T-helper 2 cell treated with Interferon-gamma antibody and Interleukin-4, amounts not matched to agents 100 ng/mL and 5 ng/mL, for 36 hours (primary cell): ENCODE measurements at regions not wholly inside any gene's neighbourhood (a gene's known extent, or its start where the extent isn't known, plus 50 kb on each side); places are given as distances from the start of the nearest gene placed in this dataset.

Experiments used
- intact Hi-C: fragments of 100-400 bp; cut with micrococcal nuclease; formaldehyde crosslinking; loops from one replicate; pipeline ENCODE4 v1.15.1; 2023

DNA sequence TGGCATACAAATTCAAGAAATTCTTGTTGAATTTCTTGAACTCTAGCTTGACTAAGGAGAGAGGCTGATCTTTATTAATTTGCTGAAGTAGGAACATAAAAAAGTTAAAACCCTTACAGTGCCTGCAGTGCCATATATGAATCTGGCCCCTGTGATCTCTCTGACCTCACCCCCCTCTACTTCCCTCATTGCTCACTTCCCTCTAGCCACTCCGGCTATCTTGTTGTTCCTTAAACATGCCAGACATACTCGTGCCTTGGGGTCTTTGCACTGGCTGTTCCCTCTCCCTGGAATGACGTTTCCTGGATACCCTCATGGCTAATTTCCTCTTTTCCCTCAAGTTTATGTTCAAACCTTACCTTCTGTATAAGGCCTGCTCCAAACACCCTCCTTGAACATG, 246.3 kb upstream of the SIX2 start:
- intact Hi-C loops, result no loop called here

GRCh38 chr2:45254025-45254424, 244.8 kb upstream of the SIX2 start:
- intact Hi-C loops, result no loop called here

GRCh38 chr2:45253151-45253550, 243.9 kb upstream of the SIX2 start:
- intact Hi-C loops, result no loop called here

DNA sequence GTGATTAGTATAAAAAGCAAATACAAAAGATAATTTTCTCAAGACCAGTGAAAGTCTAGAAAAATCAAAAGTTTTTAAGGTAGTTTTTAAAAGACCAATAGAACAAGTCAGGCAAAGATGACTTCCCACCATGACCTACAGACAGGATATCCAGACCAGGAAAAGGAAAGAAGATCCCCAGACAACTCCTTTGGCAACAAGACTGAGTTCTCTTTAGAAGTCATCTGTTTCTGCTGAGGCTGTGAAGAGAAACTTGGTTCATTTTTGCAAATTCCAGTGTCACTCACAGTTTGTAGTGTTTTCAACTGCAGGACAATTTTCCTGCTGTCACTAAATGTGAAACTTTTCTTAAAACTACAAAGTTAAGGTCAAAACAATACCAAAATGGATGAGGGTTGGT, 240.9 kb upstream of the SIX2 start:
- intact Hi-C loops, result no loop called here

DNA sequence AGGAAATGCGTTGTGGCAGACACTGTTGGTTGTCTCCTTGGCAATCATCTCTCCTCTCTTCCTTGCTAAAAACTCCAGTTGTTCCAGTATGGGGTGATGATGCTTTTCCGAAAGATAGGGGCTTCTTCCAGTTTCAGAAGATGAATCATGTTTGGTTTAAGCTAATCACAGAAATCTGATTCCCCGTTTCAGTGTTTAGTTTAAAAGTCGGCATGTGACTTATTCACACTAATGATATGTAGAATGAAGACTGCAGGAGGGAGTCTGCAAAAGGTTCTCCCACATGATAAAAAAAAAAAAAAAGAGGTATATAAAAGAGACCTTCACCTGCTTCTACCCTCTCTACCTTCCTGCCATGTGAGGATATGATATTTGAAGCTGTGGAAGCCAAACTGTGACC, 239.0 kb upstream of the SIX2 start:
- intact Hi-C loops, result no loop called here

GRCh38 chr2:45244928-45245327, 235.7 kb upstream of the SIX2 start:
- intact Hi-C loops, result no loop called here

DNA sequence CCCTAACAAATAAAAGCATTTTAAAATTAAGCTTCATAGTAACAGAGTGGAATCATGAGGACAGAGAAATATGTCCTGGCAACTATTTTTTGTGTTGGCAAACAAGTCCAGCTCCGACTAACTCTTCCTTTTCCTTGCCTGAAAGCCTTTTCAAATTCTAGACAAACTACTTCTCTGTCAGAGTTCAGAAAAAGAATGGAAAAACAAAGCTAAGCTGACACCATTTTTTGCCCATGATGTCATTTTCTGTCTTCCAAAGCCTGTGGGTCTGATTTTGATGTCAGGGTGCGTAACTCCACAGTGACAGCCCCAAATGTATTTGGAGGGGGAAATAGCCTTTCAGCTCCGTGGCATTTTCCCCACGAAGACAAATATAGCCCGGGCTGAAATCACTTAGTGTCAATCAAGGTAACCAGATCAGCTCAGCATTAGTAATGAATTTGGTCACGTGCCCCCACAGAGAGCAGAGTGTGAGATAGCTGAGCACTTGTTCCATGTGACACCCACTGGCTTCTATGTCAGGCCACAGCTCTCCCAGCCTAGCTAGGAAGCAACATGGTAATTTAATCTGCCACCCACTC, 233.0 kb upstream of the SIX2 start:
- intact Hi-C loops, result no loop called here

DNA sequence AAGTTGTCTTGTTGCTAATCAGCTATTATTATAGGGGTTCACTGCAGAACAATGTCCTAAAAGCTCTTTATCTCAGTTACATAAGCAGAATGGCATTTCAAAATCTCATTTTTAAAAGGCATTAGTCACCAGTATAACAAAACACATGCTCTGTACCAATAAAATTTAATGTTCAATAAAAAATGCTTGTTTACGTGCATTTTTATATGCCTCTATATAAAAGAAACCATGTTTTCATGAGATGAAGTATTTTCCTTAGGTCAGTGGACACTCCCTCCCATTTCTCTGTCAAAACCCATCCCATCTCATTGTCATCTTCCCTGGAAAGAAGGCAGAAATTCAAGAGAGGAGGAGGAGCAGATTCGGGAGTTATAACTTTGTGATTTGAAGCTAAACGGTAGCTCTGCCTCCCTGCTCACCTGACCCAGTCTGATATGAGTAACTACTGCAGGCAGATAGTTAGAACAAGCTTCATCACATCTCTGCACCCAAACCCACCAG, 231.9 kb upstream of the SIX2 start:
- intact Hi-C loops, result no loop called here

DNA sequence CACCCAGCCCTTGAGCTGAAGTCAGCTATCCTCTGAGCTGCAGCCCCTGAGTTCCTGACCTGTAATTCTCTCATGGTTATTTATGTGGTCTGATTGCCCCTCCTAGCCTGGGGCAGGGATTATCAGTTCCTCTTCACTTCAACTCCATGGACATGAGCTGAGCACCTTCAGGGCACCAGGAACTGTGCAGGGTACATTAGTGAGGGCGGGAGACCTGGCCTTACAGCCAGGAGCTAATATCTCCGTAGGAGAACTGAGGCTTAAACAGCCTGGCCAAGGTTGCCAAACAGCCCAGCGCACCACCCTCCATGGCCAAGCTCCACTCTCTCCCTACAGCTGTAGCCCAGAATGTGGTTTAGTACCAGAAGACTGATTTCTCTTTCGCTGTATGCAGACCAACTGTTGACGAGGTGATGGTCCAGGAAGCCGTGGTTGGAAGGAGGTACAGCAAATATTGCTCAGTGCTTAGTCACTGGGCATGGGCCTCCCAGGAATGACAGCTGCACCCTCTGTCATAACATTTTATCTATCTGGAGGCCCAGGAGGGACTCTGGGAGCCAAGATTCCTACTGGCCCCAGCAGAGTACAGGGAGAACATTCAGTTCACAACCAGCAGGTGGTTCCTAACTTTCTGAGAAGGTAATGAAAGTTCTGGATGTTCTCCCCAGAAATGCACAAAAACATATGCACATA, 228.7 kb upstream of the SIX2 start:
- intact Hi-C loops, result no loop called here

DNA sequence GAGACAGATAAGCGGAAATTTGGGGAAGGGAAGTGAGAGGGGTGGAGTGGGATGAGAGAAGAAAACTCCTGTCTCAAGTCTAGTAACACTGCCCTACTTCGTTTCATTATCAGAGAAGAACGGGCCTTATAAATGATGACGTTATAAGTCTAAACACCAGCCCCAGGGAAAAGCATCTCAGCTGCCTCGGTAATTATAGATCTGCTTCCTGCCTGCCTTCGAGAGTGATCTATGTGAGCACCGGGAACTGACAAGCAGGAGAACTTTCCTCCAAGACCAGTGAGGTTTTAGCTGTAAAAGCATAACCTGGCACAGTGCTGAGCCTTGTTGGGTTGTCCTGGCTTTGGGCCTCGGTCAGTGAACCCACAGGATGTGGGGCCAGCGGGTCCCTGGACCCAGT, 227.9 kb upstream of the SIX2 start:
- intact Hi-C loops, result no loop called here

DNA sequence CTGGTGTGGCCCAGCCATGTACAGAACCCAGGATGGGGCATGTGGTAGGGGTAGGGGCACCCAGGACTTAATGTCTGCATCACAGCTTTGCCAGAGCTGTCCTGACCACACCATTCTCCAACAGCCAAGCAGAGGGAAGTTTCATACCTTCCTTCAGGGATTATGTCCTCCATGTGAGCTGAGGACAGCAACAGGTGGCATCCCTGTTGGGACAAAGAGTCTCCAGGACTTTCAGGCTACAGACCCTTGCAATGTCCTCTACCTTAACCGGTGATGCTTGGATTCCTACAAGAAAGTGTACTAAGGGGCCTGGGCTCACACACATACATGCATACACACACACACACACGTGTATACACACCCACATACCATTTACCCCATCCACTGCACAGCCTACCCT, 227.0 kb upstream of the SIX2 start:
- intact Hi-C loops, result no loop called here

GRCh38 chr2:45233301-45233700, 224.0 kb upstream of the SIX2 start:
- intact Hi-C loops, result no loop called here

DNA sequence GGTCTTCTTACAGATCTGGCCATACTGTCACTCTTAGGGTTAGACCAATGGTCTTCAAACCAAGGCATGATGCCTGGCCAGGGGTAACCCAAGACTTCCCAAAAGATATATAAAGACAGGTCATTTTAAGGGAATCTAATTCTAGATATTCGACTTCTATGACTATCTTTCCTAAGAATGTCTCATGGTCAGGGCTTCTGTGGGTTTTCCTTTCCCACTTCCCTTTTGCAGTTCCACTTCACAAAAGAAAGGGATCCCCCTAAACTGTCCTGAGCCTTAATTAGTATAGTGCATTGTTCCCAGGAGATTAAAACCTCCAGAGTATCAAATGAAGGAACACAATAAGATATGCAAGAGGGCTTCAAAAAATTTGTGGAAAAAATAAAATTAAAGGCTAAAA, 223.6 kb upstream of the SIX2 start:
- intact Hi-C loops, result no loop called here

DNA sequence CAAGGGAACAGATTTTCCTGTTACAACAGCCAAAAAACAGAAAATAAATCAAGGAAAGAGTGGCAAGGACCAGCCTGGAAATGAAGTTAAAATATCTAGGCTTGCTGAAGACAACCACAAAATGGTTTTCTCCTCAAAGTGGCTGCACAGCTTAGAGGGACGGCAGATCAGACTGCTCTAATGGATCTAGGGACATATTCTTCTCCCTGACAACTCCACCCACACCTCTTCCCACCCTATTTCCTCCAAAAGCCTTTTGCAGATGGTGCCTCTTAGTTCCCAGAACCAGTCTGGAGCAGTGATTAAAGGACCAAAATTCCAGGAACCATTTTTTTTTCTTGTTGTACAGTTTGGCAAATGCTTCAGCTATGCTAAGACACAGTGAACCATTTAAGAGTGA, 220.2 kb upstream of the SIX2 start:
- intact Hi-C loops, result no loop called here

- intact Hi-C loops, result no loop called here
Observed at GRCh38 chr2:45227347-45227746, 218.1 kb upstream of the SIX2 start.

DNA sequence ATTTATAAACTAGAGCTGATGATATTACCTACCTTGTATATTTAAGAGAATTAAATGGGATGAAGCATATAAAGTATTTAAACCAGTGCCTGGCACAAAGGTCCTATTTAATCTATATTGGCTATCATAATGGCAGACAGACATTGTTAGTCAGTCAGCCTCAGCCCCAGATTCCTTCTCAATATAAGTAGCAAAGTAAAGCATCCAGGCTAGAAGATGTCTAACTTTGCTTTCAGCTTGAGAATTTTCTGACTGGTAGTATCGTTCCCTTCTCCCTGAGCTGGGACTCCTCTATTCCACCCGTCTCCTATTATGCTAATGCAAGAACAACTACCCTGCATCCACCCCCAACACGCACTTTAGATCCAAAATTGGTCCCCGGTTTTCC, 215.7 kb upstream of the SIX2 start:
- intact Hi-C loops, result no loop called here

DNA sequence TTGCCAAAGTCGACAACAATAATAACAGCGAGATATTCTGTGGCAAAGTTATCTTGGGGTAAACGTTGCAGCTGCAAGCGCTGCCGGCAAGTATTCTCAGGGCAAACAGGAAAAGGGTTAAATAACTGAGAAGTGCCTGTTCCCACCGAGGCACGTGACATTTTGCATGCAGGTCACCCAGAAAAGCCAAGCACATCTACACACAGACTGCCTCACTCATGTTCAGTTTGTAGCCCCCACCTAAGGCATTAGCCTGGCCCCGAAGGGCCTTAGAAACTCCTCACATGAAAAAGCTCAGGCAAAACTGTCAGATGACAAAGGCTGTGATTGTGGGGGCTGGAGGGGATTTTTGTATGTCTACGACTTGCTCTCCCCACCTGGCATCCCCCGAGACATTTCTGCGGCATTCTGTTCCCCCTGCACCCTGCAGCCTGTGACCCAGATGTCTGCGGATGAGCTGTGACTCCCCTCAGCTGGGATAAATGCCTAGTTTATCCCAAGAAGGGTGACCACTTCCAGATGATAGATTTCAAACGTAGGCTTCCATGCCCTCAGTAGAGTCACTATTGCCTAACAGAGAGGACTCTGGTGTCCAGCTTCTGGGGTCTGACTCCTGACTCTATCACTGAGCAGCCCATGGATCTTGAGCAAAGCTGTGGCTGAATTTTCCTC, 215.2 kb upstream of the SIX2 start:
- intact Hi-C loops, result no loop called here

DNA sequence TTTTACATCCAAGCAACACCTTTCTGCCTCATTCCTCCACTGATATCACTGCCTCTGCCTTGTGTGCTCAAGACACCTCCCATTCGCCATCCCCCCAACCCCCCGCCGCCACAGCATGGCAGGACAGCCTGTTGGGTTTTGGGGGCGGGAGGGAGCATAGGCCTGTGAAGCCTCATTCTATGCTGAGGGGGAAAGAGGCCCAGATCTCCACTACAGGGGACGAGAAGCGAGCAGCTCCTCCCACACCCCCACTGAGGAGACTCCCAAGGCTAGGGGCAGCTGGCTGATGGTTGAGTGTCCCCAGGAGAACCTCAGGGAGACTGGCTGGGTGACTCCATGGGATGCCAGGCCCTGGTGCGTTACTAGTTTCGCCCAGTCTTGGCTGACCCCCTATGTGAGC, 214.3 kb upstream of the SIX2 start:
- intact Hi-C loops, result no loop called here

DNA sequence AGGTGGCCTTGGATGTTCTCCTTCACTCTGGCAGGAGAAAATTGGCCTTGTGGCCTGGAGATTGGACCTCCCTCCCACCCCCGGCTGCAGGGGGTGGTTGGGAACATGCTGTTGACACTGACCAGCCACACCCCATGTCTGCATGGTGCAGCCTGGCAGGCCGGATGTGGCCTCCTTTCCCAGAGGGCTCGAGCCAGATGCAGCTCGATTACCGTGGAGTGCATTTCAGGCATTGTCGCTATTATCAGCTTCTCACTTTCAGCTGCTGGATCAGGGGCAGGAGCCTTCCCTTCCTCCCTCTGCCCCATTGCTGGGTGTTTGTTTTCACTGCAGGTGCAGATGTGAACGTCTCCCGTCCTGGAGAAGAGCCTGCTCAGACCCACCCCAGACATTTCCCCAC, 211.0 kb upstream of the SIX2 start:
- intact Hi-C loops, result no loop called here

DNA sequence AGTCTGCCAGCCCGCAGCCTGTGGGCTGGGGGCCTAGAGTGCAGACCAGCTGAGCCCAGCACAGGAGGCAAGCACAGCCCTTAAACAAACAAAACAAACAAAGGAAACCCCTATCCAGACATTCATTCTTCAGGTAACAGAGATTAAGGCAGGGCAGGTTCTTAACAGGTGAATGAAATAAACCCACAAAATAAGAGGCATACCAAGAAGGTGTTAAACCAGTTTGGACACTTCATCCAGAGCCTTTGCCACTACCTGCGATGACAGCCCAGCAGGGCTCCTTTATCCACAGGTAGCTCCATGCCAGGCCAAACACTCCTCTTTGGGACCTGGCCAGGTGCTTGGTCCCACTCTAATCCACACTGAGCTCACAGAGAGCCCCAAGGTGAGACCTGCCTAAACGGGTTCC, 209.7 kb upstream of the SIX2 start:
- intact Hi-C loops, result no loop called here

- intact Hi-C loops, result no loop called here
Observed at GRCh38 chr2:45218297-45218696, 209.0 kb upstream of the SIX2 start.

DNA sequence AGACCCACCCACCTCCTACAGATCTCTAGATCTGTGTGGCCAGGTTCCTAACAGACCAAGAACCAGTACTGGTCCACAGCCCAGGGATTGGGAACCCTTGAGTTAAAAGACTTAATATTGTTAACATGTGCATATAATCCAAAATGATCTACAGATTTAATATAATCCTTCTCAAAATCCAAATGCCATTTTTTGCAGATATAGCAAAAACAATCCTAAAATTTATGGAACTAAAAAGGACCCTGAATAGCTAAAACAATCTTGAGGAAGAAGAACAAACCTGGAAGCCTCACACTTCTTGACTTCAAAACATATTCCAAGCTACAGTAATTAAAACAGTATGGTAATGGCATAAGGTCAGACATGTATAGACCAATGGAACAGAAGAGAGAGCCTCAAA, 206.9 kb upstream of the SIX2 start:
- intact Hi-C loops, result no loop called here

DNA sequence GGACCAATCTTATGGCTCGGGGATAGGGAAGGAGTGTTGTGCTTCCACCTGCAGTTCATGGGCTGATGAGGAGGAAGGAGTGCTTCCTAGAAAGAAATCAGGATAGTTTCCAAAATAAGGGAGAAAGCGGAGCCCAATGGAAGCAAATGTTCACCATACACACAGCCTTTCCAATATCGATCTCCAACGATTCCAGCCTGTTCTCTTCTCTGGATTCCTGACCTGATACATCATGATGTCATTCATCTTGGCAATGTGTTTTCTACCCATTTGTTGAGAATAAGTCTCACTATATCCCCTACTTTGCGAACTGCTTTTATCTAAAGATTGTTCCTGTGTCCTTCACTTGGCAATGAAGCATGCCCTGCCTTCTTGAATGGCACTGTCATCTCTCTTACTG, 205.3 kb upstream of the SIX2 start:
- intact Hi-C loops, result no loop called here
